KG1 (cell line): ENCODE measurements at regions not wholly inside any gene's neighbourhood (a gene's known extent, or its start where the extent isn't known, plus 50 kb on each side); places are given as distances from the start of the nearest gene placed in this dataset.
"Not testable (repeated sequence)": the region's sequence is repeated elsewhere in the genome, so short reads cannot be mapped to it uniquely, and the experiment has no call there.

Experiments used
- DNase-seq: peaks from one replicate; lab custom pipeline; 2025; lab: John Stamatoyannopoulos, UW

DNA sequence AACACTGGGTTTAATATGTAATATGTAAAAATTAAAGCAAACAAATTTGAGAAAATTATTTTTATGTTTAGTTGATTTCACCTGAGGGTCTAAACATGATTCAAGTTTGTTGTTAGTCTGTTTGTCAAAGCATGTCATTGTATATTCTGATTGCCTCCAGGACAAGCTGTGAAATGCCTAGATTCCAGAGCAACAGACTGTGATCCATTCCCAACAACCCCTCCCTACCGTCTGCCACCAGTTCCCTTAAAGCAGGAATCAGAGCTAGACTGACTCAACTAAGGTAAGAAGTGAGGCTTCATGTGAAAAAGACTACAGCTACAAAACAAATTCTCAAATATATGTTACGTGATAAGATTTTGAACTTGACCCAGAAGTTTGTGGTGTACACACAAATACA, 304.2 kb downstream of the RAB38 start:
- DNase-seq = no peak

DNA sequence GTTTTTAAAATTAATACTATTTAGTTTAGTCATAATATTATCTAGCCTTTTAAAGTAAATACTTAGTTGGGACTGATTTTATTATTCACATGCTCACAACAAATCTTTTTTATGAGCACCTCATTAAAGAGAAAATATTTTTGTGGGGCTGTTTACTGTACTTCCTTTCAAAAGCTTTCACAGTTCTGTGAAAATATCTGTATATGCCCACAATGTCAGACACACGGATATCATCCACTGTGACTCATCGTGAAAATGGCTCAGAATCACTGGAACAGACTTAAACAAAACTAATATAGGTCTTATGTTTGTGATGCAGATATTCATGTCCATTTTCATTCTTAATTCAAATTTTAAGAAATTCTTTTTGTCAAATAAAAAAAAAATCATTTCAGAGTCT, 305.2 kb downstream of the RAB38 start:
- DNase-seq = no peak

DNA sequence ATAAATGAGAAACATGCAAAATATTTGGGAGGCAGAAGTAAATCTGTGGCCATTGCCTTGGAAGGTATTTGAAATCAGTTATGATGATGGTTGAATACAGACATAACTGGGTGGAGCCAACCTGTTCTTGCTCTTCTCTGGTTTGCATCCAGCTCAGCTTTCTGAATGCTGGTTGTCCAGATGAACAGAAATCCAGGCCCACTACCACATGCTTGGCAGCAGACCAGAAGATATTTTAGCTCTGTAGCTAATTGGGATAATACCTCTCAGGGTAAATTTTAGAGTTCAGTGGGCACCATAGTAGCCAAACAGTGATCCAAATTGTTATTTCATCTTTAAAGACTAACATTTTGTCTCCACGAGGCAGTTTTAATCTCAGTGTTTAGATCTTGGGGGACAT, 308.3 kb downstream of the RAB38 start:
- DNase-seq = no peak

DNA sequence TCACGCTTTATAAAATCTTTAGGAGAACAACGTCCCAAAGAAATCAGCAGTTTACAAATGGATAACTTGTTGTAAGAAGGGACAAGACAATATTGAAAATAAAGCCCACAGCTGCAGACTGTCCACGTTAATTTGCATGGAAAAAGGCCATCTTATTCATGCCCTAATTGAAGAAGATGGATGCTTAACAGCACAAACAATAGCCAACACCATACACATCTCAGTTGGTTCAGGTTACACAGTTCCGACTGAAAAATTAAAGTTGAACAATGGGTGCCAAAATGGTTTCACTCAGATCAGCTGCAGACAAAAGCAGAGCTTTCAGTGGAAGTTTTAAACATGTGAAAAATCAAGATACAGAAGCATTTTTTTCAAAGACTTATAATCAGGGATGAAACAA, 314.2 kb downstream of the RAB38 start:
- no peak for DNase-seq

DNA sequence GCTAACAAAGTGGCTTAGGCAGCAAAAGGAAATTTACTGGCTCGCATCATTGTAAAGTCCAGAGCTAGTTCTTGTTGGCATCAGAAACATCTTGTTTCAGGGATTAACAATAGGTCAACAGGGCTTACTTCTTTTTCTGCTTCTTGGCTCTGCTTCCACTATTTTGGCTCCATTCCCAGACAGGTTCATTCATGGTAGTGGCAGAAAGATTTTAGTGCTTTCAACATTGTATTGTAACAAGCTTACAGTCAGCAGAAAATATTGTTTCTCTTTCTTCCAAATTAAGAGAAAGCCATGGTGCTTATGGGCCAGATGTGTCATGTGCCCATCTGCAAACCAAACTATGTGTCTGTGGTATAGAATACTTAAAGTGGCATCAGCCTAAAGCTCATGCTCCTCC, 315.6 kb downstream of the RAB38 start:
- DNase-seq = no peak

DNA sequence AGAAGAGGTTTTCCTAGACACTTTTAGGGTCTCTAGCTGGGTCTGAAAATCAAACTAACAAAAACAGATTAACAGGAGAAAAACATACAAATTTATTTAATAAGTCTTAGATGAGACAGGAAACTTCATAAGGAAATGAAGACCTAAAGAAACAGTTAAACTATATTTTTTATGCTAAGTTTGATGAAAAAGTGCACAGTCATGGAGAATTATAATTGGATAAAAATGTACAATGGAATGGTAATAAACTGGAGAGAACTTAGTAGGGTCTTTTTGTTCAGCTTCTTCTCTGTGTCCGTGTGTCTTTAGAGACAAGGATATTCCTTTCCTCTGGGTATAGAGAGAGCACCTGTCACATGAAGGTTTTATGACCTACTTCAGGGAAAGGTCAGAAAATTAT, 323.4 kb downstream of the RAB38 start:
- DNase-seq = no peak

DNA sequence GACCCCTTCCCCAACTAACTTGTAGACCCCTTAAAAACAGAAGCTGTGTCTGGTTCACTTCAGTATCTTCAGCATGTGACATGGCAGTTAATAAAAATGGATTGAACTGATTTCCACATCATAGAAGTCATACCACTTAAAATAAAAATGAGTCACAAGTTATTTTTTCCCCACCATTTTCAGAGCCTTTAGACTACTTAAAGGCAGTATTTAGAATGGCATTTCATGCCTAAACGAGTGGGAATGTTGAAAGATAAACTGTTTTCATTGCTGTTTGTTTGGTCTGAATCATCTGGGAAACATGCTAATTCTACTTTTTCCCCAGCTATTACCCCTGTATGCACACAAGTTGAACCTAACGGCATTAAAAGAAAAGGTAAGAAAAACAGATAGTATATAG, 324.0 kb downstream of the RAB38 start:
- no peak for DNase-seq

DNA sequence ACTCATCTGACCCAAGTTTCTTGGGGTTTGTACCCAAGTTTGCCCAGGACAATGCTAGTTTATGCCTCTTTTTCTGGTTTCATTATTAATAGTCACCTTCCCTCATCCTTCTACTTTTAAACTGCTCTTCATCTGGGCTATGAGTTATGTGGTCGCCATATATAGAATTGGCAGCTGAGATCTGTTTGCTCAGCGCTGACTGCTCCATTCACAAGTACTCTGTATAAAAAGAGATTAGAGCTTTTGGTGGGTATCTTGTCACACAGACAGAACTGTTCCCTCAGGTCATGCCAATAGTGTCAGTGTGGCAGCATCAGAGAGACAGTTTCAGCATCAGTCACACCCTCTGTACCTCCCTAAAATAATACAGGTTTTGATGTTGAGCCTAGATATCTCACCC, 326.0 kb downstream of the RAB38 start:
- DNase-seq = no peak

DNA sequence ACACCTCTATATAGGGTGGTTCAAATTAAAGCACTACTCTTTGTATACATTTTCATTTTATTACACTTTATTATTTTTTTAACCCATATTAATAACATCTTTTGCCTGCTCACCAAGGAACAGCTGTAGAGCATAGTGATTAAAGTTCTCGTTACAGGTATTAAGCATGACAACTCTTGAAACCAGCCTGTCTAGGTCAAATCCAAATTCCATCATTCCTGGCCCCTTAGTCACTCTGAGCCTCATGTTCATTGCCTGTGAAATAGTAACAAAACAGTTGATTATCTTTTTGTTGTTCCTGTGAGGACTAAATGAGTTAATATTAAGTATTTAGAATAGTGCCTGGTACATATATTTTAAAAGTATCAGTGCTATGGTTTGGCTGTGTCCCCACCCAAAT, 334.5 kb downstream of the RAB38 start:
- no peak for DNase-seq

DNA sequence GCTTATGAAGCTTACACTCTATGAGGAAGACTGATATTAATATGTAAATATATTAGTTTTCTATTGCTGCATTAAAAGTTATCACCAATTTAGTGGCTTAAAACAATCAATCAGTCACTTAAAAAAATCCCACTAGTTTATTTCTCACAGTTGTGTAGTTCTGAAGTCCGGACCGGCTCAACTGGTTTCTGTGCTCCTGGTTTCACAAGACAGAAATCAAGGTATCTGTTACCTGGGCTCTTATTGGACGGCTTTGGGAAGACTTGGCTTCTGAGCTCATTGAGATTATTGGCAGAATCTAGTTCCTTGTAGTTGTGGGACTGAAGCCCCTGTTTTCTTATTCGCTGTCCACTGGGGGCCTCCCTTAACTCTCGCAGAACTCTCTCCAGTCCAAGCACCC, 343.0 kb downstream of the RAB38 start:
- DNase-seq = no peak

DNA sequence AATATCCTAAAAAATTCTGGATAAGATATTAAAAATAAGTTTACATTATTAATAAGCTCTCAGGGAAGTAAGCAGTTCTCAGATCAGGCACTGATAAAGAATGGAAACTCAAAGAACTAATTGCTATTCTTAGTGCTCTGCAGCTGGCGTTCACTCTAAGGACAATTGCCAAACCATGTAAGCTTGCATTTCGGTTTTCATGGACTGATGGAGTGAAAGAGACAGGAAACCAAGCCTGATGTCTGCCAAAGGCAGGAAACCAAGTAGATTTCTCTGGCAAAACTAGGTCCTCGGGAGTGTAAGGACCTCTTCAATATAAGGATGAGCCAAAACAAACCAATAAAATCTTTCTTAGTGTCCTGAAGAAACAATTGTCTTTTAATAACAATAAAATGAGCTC, 355.2 kb downstream of the RAB38 start:
- no peak for DNase-seq

DNA sequence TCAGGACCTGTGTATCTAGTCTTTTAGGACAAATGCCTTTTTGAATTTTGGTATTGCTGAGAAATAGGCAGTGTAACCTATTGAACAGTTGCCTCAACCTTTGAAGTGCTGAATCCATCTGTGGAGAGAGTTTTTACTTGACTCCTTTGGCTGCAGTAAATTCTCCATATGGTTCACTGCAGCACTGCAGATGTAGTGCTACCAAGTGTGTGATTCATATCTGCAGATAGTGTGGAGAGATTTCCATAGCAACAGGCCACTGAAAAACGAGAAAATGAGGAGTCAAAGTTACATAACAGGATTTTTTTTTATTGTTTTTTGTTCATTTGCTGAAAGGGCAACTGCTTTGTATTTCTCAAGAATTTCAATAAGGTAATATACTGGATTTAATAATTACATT, 356.1 kb downstream of the RAB38 start:
- no peak for DNase-seq

DNA sequence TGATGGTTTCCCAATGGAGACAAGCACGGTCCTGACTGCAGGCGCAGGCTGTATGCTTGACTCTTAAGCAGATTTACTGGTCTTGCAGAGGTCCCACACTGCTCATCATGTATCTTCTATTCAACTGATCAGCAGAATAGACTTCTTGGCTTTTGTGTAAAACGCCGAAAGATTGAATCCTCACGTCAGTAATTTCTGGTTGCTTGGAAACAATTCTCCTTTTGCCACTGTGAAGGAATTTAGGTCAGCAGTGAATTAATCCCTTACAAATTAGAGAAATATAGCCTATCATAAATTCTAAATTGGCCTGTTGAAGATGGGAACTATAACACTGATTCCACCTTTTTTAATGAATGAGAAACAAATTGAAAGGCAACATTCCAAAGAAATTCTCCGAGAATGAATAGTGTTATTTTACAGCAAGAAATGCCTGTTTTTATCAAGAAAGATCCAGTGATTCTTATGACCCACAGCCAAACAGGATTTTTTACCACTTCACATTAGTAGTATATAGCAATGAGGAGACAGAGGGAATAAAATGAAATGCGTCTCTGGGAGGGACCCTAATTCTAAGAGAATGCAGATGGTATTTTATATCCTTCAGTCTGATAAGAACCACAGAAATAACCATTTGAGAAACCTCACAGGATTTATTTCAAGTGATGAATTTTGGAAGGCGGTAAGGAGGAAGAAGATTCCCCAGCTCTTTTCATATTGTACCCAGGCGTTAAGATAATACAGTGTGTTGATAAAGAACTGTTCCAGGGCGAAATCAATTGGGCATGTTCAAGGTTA, 362.5 kb downstream of the RAB38 start:
- no peak for DNase-seq

DNA sequence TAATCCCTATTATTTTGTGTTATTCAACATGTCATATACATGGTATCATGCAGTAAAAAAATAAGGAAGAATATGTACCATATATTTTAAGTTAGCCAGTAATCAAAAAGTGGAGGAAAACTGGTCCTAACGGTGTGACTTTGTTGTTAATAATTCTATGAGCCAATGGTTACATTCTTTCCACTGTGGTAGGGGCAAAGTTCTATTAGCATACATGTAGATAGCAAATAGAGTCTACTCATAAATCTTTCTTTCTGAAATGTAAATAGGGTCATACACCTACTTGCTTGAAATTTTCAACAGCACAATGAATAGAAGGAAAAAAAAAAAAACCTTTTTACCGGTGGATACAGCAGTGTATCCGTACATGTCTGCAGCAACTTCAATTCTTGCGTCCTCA, 364.8 kb downstream of the RAB38 start:
- DNase-seq = no peak

DNA sequence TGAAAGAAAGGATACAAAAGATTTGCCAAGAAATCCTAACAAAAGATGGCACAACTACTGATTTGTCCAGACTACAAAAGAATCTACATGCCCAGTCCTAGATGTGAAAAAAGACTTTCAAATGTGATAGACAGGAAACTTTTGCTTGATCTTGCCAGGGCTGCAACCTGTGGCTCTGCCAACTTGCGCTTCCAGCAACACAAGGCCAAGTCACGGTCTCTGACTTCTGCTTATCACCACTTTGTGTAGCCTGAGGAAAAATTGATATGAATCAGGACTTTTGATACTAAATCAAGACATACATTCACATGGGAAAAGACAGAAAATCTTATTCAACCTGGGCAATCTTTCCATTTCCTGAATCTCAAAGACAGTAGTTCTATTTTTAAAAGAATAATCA, 366.0 kb downstream of the RAB38 start:
- DNase-seq = no peak

DNA sequence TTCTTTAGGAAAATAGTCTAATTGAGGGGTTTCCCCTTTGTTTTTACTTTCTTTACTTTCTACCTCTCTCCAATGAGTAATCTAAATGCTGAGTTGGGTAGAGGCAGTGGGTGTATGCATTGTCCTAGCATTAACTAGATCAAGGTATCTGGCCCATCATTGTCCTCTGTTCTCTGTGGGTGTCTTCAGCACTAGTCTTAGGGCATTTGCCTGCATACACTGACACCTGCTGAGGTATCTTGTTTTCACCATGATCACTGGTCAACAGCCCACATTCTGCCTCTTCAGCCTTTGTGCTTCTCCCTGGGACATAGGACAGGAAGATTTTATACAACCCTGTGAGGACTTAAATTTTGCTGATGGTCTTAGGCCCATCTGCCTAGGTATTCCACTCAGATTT, 371.1 kb downstream of the RAB38 start:
- no peak for DNase-seq

DNA sequence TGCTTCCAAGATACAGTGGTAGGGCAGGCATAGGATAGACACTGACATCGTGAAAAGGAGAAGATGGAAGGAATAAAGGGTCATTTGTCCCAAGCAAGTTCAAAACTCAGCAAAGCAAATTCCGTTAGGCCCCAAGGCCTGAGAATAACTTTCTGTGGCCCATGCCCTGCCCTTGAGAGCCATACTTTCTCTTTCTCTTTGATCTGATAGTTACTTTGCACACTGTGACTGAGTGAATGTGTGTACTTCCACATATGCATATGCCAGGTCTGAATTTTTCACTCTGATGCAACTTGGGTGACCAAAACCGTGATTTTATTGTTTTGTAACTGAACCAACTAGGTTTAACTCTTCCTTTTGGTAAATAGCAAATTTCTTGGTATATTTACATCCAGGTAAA, 371.5 kb downstream of the RAB38 start:
- DNase-seq = no peak

DNA sequence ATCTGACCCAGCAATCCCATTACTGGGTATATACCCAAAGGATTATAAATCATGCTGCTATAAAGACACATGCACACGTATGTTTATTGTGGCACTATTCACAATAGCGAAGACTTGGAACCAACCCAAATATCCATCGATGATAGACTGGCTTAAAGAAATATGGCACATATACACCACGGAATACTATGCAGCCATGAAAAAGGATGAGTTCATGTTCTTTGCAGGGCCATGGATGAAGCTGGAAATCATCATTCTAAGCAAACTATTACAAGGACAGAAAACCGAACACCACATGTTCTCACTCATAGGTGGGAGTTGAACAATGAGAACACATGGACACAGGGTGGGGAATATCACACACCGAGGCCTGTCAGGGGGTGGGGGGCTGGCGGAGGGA, 390.4 kb downstream of the RAB38 start:
- not testable (repeated sequence) for DNase-seq

DNA sequence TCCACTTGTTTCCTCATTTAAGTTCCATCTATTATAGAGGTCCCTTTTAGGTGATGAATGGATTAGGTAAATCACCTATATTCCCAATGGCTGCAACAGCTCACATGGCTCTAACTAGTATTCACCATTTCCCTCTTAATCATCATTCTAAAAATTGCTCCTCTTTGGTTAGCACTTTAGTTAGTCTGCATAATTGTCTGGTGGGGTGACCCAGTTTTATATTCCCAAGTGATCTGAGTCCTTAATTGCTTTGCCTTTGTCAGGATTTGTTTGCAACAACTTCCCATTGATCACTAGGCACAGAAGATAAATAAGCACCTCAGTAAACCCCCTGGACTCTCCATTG, 395.2 kb downstream of the RAB38 start:
- no peak for DNase-seq

DNA sequence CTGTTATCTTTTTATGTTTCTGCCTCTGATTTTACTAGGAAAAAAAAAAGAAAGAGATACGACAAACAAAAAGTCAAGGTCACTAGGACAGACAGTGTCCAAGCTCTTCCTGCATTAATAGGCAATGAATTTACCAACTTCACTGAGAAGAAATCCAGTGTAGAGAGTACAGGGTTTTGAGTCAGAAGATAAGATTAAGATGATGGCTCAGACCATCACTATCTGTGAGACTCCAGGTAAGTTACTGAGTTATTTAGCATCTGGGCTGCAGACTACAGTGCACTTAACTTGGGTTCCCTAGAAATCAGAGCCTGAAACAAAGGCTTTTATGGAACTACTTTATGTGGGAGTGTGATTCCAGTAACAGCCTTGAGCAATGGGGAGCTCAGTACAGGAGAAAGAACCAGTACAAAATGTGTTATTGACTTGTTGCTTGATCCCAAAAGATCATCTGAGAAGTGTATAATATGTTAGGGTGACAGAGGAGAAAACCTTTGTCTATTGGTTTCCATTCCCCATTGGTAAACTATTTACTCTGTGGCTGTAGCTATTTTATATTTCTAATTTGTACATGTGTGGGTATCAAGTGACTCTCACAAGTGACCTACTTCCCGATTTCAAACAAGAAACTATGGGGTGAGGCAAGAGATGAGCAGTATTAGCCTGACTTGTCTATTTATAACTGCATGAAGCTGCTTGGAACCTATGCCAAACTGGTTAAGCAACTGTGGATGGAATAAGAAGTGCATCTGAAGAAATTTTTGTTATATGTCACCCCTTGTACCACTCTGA, 395.8 kb downstream of the RAB38 start:
- no peak for DNase-seq

DNA sequence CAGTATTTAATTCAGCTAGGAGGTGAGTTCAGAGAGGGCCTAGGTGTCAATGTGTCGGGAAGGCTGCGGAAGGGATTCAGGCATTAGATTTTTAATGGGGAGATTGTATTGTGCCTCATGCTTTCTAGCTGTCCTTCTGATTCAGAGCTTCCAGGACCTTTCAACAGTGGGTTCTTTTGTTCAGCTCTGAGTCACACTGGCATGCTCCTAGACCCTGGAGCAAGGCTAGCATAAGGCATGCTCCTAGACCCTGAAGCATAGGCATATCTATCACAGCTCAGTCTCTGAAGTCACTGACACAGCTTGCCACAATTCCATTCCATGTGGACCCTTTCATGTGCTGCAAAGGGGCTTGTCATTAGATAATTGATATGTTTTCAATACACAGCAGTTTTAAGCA, 396.9 kb downstream of the RAB38 start:
- DNase-seq = no peak

DNA sequence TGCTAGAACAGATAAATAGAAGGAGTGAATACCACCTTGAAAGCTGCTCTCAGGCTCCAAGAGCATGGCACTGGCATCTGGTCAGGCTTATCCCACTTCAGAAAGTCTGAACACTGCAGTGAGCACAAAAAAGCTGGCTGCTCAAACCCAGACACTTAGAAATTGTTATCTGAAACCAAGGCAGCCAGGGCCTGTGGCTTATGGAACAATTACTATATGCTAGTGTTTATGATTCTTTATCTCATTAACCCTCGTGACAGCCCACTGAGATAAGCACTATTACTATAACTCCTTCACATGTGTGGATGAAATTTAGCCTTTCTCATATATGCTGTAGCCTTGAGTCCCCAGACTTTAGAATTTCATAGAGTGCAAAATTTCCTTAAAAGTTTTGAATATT, 400.2 kb downstream of the RAB38 start:
- DNase-seq = no peak

DNA sequence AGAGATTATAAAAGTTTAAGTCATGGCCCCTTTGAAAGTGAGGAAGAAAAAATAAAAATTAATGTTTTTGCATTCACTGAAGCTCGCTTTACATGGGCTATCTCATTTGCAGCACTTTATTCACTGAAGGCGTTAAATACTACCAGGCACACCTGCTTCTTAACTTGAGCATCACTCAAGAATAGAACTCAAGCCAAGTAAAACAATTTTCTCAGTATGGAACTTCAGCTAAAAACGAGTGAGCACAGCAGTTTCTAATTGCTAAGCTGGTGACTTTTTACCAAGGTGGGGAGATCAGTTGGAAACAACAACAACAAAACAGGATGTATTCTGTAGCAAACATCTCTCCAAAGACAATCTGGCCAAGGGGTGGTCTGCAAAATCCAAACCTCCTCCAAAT, 405.6 kb downstream of the RAB38 start:
- no peak for DNase-seq

DNA sequence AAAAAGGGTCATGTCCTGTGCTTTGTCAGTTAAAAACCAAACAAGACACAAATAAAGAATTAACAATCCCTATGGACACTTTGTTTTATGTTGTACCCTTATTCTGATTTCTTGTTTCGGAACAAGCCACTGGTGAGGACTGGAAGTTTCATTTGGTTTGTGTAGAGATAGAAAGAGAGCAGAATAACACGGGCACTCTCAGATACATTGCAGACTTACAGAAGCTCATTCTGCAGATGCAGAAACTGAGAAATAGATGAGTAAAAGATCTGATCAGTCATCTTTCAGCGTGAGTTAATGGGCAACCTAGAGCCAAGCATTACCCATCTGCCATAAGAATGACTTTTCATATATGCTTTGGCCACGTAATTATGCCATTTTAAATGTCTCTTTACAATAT, 407.6 kb downstream of the RAB38 start:
- no peak for DNase-seq
